Body of pancreas (tissue), 4 donors: ENCODE measurements at regions not wholly inside any gene's neighbourhood (a gene's known extent, or its start where the extent isn't known, plus 50 kb on each side); places are given as distances from the start of the nearest gene placed in this dataset.
"Not testable (repeated sequence)": the region's sequence is repeated elsewhere in the genome, so short reads cannot be mapped to it uniquely, and the experiment has no call there.

Experiments used
- POLR2A ChIP-seq, 3 donors: fragments of 450-650 bp; IDR thresholded peaks; one replicate each; pipeline ENCODE4 v1.6.1; 2016; ENCODE audit warnings: antibody characterized with exemption in 3 of 3, mild to moderate bottlenecking in 2 of 3
- TF ChIP-seq, protein P1 (sequence below), 7 experiments: fragments of 450-650 bp in 4 of 7; fragments of 200-600 bp in 3 of 7; sonication (generic) in 3 of 7; IDR thresholded peaks; one replicate each; pipeline ENCODE4 v1.5.1; 2016 to 2019; ENCODE audit warnings: antibody characterized with exemption in 7 of 7

- TF ChIP-seq POLR2A (IDR thresholded peaks at IDR 0.05), result not testable (repeated sequence)
- TF ChIP-seq, protein P1, sequence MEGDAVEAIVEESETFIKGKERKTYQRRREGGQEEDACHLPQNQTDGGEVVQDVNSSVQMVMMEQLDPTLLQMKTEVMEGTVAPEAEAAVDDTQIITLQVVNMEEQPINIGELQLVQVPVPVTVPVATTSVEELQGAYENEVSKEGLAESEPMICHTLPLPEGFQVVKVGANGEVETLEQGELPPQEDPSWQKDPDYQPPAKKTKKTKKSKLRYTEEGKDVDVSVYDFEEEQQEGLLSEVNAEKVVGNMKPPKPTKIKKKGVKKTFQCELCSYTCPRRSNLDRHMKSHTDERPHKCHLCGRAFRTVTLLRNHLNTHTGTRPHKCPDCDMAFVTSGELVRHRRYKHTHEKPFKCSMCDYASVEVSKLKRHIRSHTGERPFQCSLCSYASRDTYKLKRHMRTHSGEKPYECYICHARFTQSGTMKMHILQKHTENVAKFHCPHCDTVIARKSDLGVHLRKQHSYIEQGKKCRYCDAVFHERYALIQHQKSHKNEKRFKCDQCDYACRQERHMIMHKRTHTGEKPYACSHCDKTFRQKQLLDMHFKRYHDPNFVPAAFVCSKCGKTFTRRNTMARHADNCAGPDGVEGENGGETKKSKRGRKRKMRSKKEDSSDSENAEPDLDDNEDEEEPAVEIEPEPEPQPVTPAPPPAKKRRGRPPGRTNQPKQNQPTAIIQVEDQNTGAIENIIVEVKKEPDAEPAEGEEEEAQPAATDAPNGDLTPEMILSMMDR (IDR thresholded peaks at IDR 0.05), result not testable (repeated sequence)
Observed at GRCh38 chr3:135658451-135658850, 307.1 kb upstream of the PPP2R3A start.
